ENCODE measurements at regions not wholly inside any gene's neighbourhood (a gene's known extent, or its start where the extent isn't known, plus 50 kb on each side); places are given as distances from the start of the nearest gene placed in this dataset.

- WGBS (ENCODE audit: insufficient coverage, low coverage, missing lambda C conversion rate): 0% methylated on average over 3 of the region's 3 CpGs
- no peaks in the 10 kb centered on the region for H3K79me2 ChIP-seq (ENCODE audit: control insufficient read depth, insufficient read depth, low read length)
- no peaks in the 10 kb centered on the region for H4K20me1 ChIP-seq (replicated peaks; ENCODE audit: control insufficient read depth, insufficient read depth, low read length)
- DNase-seq (ENCODE audit: extremely low read depth in 1 of 4, low spot score in 3 of 4) (no peak), FAIRE-seq (no peak), ATAC-seq (no peak)
- no peak overlapping the region for H3K4me2 ChIP-seq (ENCODE audit: insufficient read depth, low read length)
- no peaks in the 10 kb centered on the region for H3K9me1 ChIP-seq (ENCODE audit: control insufficient read depth, insufficient read depth, low read length)
- no TSS peak for BruUV-seq (replicated peaks)
- H3K4me3 ChIP-seq: no peak overlapping the region
- ChIA-PET CTCF (ENCODE audit: low intra/inter-chr PET ratio) (no interaction called here), POLR2A (no interaction called here)
- H3K27ac ChIP-seq (ENCODE audit: extremely low read depth, low read depth, low read length): no peak overlapping the region
- H3K27me3 ChIP-seq (ENCODE audit: control insufficient read depth in 2 of 2, insufficient read depth in 2 of 2, low read length in 2 of 2): no peaks in the 10 kb centered on the region
- no peak overlapping the region for H2AFZ ChIP-seq (ENCODE audit: low read depth, low read length)
- in situ Hi-C loops (cut with MboI): no loop called here
- H3K9me3 ChIP-seq (replicated peaks; ENCODE audit: control insufficient read depth, insufficient read depth, low read depth, low read length): no peaks in the 10 kb centered on the region
- no peaks in the 10 kb centered on the region for H3K36me3 ChIP-seq (ENCODE audit: control insufficient read depth, insufficient read depth, low read length)
- H3K9ac ChIP-seq (ENCODE audit: insufficient read depth in 1 of 2, low read depth in 2 of 2, low read length in 2 of 2): no peak overlapping the region
- H3K4me1 ChIP-seq (replicated peaks in 1 of 2; ENCODE audit: control insufficient read depth in 2 of 2, insufficient read depth in 2 of 2, low read length in 2 of 2): no peaks in the 10 kb centered on the region
- intact Hi-C loops (cut with micrococcal nuclease): no loop called here
- TF ChIP-seq, protein P1, sequence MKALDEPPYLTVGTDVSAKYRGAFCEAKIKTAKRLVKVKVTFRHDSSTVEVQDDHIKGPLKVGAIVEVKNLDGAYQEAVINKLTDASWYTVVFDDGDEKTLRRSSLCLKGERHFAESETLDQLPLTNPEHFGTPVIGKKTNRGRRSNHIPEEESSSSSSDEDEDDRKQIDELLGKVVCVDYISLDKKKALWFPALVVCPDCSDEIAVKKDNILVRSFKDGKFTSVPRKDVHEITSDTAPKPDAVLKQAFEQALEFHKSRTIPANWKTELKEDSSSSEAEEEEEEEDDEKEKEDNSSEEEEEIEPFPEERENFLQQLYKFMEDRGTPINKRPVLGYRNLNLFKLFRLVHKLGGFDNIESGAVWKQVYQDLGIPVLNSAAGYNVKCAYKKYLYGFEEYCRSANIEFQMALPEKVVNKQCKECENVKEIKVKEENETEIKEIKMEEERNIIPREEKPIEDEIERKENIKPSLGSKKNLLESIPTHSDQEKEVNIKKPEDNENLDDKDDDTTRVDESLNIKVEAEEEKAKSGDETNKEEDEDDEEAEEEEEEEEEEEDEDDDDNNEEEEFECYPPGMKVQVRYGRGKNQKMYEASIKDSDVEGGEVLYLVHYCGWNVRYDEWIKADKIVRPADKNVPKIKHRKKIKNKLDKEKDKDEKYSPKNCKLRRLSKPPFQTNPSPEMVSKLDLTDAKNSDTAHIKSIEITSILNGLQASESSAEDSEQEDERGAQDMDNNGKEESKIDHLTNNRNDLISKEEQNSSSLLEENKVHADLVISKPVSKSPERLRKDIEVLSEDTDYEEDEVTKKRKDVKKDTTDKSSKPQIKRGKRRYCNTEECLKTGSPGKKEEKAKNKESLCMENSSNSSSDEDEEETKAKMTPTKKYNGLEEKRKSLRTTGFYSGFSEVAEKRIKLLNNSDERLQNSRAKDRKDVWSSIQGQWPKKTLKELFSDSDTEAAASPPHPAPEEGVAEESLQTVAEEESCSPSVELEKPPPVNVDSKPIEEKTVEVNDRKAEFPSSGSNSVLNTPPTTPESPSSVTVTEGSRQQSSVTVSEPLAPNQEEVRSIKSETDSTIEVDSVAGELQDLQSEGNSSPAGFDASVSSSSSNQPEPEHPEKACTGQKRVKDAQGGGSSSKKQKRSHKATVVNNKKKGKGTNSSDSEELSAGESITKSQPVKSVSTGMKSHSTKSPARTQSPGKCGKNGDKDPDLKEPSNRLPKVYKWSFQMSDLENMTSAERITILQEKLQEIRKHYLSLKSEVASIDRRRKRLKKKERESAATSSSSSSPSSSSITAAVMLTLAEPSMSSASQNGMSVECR (CRISPR knock-in tag; IDR thresholded peaks at IDR 0.05): no peak
- TF ChIP-seq TOE1 (IDR thresholded peaks at IDR 0.05; ENCODE audit: borderline replicate concordance): no peak
- TF ChIP-seq TOE1 (CRISPR knock-in tag; IDR thresholded peaks at IDR 0.05; ENCODE audit: borderline replicate concordance, low read depth): no peak
- TF ChIP-seq, protein P2, sequence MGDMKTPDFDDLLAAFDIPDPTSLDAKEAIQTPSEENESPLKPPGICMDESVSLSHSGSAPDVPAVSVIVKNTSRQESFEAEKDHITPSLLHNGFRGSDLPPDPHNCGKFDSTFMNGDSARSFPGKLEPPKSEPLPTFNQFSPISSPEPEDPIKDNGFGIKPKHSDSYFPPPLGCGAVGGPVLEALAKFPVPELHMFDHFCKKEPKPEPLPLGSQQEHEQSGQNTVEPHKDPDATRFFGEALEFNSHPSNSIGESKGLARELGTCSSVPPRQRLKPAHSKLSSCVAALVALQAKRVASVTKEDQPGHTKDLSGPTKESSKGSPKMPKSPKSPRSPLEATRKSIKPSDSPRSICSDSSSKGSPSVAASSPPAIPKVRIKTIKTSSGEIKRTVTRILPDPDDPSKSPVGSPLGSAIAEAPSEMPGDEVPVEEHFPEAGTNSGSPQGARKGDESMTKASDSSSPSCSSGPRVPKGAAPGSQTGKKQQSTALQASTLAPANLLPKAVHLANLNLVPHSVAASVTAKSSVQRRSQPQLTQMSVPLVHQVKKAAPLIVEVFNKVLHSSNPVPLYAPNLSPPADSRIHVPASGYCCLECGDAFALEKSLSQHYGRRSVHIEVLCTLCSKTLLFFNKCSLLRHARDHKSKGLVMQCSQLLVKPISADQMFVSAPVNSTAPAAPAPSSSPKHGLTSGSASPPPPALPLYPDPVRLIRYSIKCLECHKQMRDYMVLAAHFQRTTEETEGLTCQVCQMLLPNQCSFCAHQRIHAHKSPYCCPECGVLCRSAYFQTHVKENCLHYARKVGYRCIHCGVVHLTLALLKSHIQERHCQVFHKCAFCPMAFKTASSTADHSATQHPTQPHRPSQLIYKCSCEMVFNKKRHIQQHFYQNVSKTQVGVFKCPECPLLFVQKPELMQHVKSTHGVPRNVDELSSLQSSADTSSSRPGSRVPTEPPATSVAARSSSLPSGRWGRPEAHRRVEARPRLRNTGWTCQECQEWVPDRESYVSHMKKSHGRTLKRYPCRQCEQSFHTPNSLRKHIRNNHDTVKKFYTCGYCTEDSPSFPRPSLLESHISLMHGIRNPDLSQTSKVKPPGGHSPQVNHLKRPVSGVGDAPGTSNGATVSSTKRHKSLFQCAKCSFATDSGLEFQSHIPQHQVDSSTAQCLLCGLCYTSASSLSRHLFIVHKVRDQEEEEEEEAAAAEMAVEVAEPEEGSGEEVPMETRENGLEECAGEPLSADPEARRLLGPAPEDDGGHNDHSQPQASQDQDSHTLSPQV (IDR thresholded peaks at IDR 0.05): no peak
- TF ChIP-seq TSC22D4 (tag; IDR thresholded peaks at IDR 0.05): no peak
- no peak for TF ChIP-seq RFX1 (IDR thresholded peaks at IDR 0.05)
- TF ChIP-seq SRSF1 (IDR thresholded peaks at IDR 0.05; ENCODE audit: low read depth, low read length): no peak
- TF ChIP-seq SRF (CRISPR knock-in tag; IDR thresholded peaks at IDR 0.05): no peak
These were observed 233.6 kb upstream of the BMPER start for GRCh38 chr7:33671531-33672262.
